Naive thymus-derived CD8-positive, alpha-beta T cell (primary cell): ENCODE measurements at regions not wholly inside any gene's neighbourhood (a gene's known extent, or its start where the extent isn't known, plus 50 kb on each side); places are given as distances from the start of the nearest gene placed in this dataset.

Source experiments
- ATAC-seq, 2 donors: fragments of 150-1000 bp; cut with Tn5 transposase in 1 of 2; sonication (Bioruptor Pico), chemical (Tn5 transposase) in 1 of 2; 1 replicate in 1 of 2; 2 replicates in 1 of 2; pipeline ENCODE4 v1.10.0; 2021; ENCODE audit warnings: mild to moderate bottlenecking in 2 of 2, moderate library complexity in 2 of 2
- POLR2A ChIA-PET: fragments of 350-600 bp; sonication (Branson Sonifier 250); formaldehyde crosslinking; loops from one replicate; lab custom pipeline; 2021; ENCODE audit warnings: antibody characterized with exemption; lab: Charles Lee
- DNase-seq, 10 donors: peaks; one replicate each; pipeline versions ENCODE4 v3.0.0 to v3.0.0-alpha.2; 2020 to 2022
- H3K27ac Mint-ChIP-seq, 10 donors: one replicate each; pipeline ENCODE4 v1.8.0; 2020 to 2022; ENCODE audit warnings: mild to moderate bottlenecking in 10 of 10, mixed read lengths in 10 of 10, moderate library complexity in 4 of 10, inconsistent platforms in 1 of 10
- H3K27me3 Mint-ChIP-seq, 5 donors: one replicate each; pipeline ENCODE4 v1.8.0; 2021 to 2022; ENCODE audit warnings: mixed read lengths in 5 of 5
- H3K36me3 Mint-ChIP-seq, 3 donors: one replicate each; pipeline ENCODE4 v1.8.0; 2020 to 2022; ENCODE audit warnings: mixed read lengths in 3 of 3, mild to moderate bottlenecking in 2 of 3, inconsistent platforms in 1 of 3
- H3K4me1 Mint-ChIP-seq, 4 donors: one replicate each; pipeline ENCODE4 v1.8.0; 2021 to 2022; ENCODE audit warnings: mixed read lengths in 4 of 4
- H3K4me3 Mint-ChIP-seq, 10 donors: one replicate each; pipeline ENCODE4 v1.8.0; 2020 to 2022; ENCODE audit warnings: mild to moderate bottlenecking in 10 of 10, mixed read lengths in 10 of 10, moderate library complexity in 6 of 10, inconsistent platforms in 1 of 10
- H3K9me3 Mint-ChIP-seq, 9 donors: one replicate each; pipeline ENCODE4 v1.8.0; 2020 to 2022; ENCODE audit warnings: mixed read lengths in 9 of 9, mild to moderate bottlenecking in 3 of 9, inconsistent platforms in 1 of 9, moderate library complexity in 1 of 9

GRCh38 chr5:142542078-142542477, 143.8 kb downstream of the FGF1 start:
- no peaks in the 10 kb centered on the region for H3K9me3 Mint-ChIP-seq
- no peak for ATAC-seq
- H3K4me3 Mint-ChIP-seq, result no peak overlapping the region
- no peak for DNase-seq
- no peak overlapping the region for H3K27ac Mint-ChIP-seq
- POLR2A ChIA-PET, result no interaction called here
- peaks cover 2 to 16% (median 13%) of the 10 kb centered on the region in 5 donors for H3K27me3 Mint-ChIP-seq
- peaks cover 0 to 3% (median 0%) of the 10 kb centered on the region in 4 donors for H3K4me1 Mint-ChIP-seq
- no peaks in the 10 kb centered on the region for H3K36me3 Mint-ChIP-seq

- ATAC-seq, result no peak
- no peak overlapping the region for H3K27ac Mint-ChIP-seq
- POLR2A ChIA-PET, result no interaction called here
- peaks cover 0 to 6% (median 0%) of the 10 kb centered on the region in 9 donors for H3K9me3 Mint-ChIP-seq
- H3K4me3 Mint-ChIP-seq, result no peak overlapping the region
- H3K36me3 Mint-ChIP-seq, result no peaks in the 10 kb centered on the region
- peaks cover 2 to 16% (median 13%) of the 10 kb centered on the region in 5 donors for H3K27me3 Mint-ChIP-seq
- peaks cover 0 to 3% (median 0%) of the 10 kb centered on the region in 4 donors for H3K4me1 Mint-ChIP-seq
- no peak for DNase-seq
These were observed 144.9 kb downstream of the FGF1 start for GRCh38 chr5:142540922-142541422.

- no peak for DNase-seq
- POLR2A ChIA-PET, result no interaction called here
- Mint-ChIP-seq H3K27ac (no peak overlapping the region), H3K4me3 (no peak overlapping the region), H3K9me3 (peaks cover 0 to 20% (median 5%) of the 10 kb centered on the region in 9 donors), H3K4me1 (no peaks in the 10 kb centered on the region), H3K27me3 (peaks cover 2 to 16% (median 8%) of the 10 kb centered on the region in 5 donors), H3K36me3 (peaks cover 0 to 8% (median 0%) of the 10 kb centered on the region in 3 donors)
- ATAC-seq, result no peak
These were observed 146.6 kb downstream of the FGF1 start for GRCh38 chr5:142539154-142539740.

GRCh38 chr5:142537938-142538337, 148.0 kb downstream of the FGF1 start:
- ATAC-seq (no peak), DNase-seq (no peak)
- Mint-ChIP-seq H3K4me3 (no peak overlapping the region), H3K27ac (no peak overlapping the region), H3K9me3 (peaks cover 0 to 23% (median 5%) of the 10 kb centered on the region in 9 donors), H3K4me1 (no peaks in the 10 kb centered on the region), H3K27me3 (peaks cover 0 to 14% (median 3%) of the 10 kb centered on the region in 5 donors), H3K36me3 (peaks cover 0 to 9% (median 0%) of the 10 kb centered on the region in 3 donors)
- POLR2A ChIA-PET, result no interaction called here

- Mint-ChIP-seq H3K27me3 (peaks cover 0 to 3% (median 0%) of the 10 kb centered on the region in 5 donors), H3K27ac (no peak overlapping the region), H3K36me3 (peaks cover 0 to 9% (median 0%) of the 10 kb centered on the region in 3 donors), H3K9me3 (peaks cover 0 to 26% (median 6%) of the 10 kb centered on the region in 9 donors), H3K4me3 (no peak overlapping the region), H3K4me1 (peaks cover 0 to 2% (median 0%) of the 10 kb centered on the region in 4 donors)
- POLR2A ChIA-PET, result no interaction called here
- DNase-seq (no peak), ATAC-seq (no peak)
These were observed 153.1 kb downstream of the FGF1 start for GRCh38 chr5:142532781-142533176.

- no peak for DNase-seq
- Mint-ChIP-seq H3K36me3 (peaks cover 0 to 9% (median 0%) of the 10 kb centered on the region in 3 donors), H3K4me3 (no peak overlapping the region), H3K4me1 (peaks cover 0 to 7% (median 0%) of the 10 kb centered on the region in 4 donors), H3K27me3 (peaks cover 0 to 3% (median 0%) of the 10 kb centered on the region in 5 donors), H3K27ac (no peak overlapping the region), H3K9me3 (peaks cover 0 to 26% (median 6%) of the 10 kb centered on the region in 9 donors)
- POLR2A ChIA-PET, result interaction anchor here (0.6 kb wide), 1 partner anchor 901 kb away, joined by 3 read pairs; no protein-coding TSS in a partner anchor
- no peak for ATAC-seq
These were observed 153.7 kb downstream of the FGF1 start for GRCh38 chr5:142531977-142532780.

GRCh38 chr5:142530904-142531303, 155.0 kb downstream of the FGF1 start:
- Mint-ChIP-seq H3K27me3 (peaks cover 0 to 3% (median 0%) of the 10 kb centered on the region in 5 donors), H3K27ac (no peak overlapping the region), H3K4me1 (peaks cover 0 to 7% (median 0%) of the 10 kb centered on the region in 4 donors), H3K9me3 (peaks cover 0 to 20% (median 6%) of the 10 kb centered on the region in 9 donors), H3K36me3 (peaks cover 0 to 9% (median 0%) of the 10 kb centered on the region in 3 donors), H3K4me3 (no peak overlapping the region)
- DNase-seq (no peak), ATAC-seq (no peak)
- POLR2A ChIA-PET, result no interaction called here

GRCh38 chr5:142529626-142530278, 156.1 kb downstream of the FGF1 start:
- DNase-seq, result no peak
- no peak overlapping the region for H3K4me3 Mint-ChIP-seq
- peaks cover 0 to 4% (median 2%) of the 10 kb centered on the region in 5 donors for H3K27me3 Mint-ChIP-seq
- H3K4me1 Mint-ChIP-seq, result peaks cover 0 to 7% (median 0%) of the 10 kb centered on the region in 4 donors
- peaks cover 0 to 11% (median under 1%) of the 10 kb centered on the region in 9 donors for H3K9me3 Mint-ChIP-seq
- no peak overlapping the region for H3K27ac Mint-ChIP-seq
- peaks cover 0 to 6% (median 0%) of the 10 kb centered on the region in 3 donors for H3K36me3 Mint-ChIP-seq
- POLR2A ChIA-PET, result no interaction called here
- ATAC-seq, result no peak

GRCh38 chr5:142527664-142528295, 158.1 kb downstream of the FGF1 start:
- peaks cover 0 to 7% (median 0%) of the 10 kb centered on the region in 4 donors for H3K4me1 Mint-ChIP-seq
- no peak overlapping the region for H3K27ac Mint-ChIP-seq
- peaks cover 0 to 2% (median 0%) of the 10 kb centered on the region in 3 donors for H3K36me3 Mint-ChIP-seq
- ATAC-seq, result no peak
- peaks cover 0 to 10% (median 3%) of the 10 kb centered on the region in 5 donors for H3K27me3 Mint-ChIP-seq
- H3K4me3 Mint-ChIP-seq, result no peak overlapping the region
- DNase-seq, result no peak
- peaks cover 0 to 2% (median 0%) of the 10 kb centered on the region in 9 donors for H3K9me3 Mint-ChIP-seq
- POLR2A ChIA-PET, result no interaction called here

- DNase-seq, result no peak
- no peaks in the 10 kb centered on the region for H3K9me3 Mint-ChIP-seq
- no peak overlapping the region for H3K4me3 Mint-ChIP-seq
- no peak for ATAC-seq
- POLR2A ChIA-PET, result interaction anchor here (0.6 kb wide), 1 partner anchor 139 kb away, joined by 3 read pairs; no protein-coding TSS in a partner anchor
- H3K4me1 Mint-ChIP-seq, result peaks cover 0 to 7% (median 0%) of the 10 kb centered on the region in 4 donors
- peaks cover 0 to 10% (median 3%) of the 10 kb centered on the region in 5 donors for H3K27me3 Mint-ChIP-seq
- H3K36me3 Mint-ChIP-seq, result peaks cover 0 to 2% (median 0%) of the 10 kb centered on the region in 3 donors
- no peak overlapping the region for H3K27ac Mint-ChIP-seq
These were observed 158.7 kb downstream of the FGF1 start for GRCh38 chr5:142527234-142527633.

GRCh38 chr5:142522983-142523382, 162.9 kb downstream of the FGF1 start:
- no peak for DNase-seq
- peaks cover 0 to 2% (median 0%) of the 10 kb centered on the region in 3 donors for H3K36me3 Mint-ChIP-seq
- POLR2A ChIA-PET, result no interaction called here

GRCh38 chr5:142521706-142522105, 164.2 kb downstream of the FGF1 start:
- Mint-ChIP-seq H3K27ac (no peak overlapping the region), H3K27me3 (peaks cover 0 to 7% (median 3%) of the 10 kb centered on the region in 5 donors), H3K9me3 (peaks cover 0 to 15% (median 5%) of the 10 kb centered on the region in 9 donors), H3K4me1 (no peaks in the 10 kb centered on the region), H3K36me3 (peaks cover 0 to 10% (median 7%) of the 10 kb centered on the region in 3 donors), H3K4me3 (no peak overlapping the region)
- POLR2A ChIA-PET, result no interaction called here
- ATAC-seq (no peak), DNase-seq (no peak)

More at GRCh38 chr5:142522983-142523382, 162.9 kb downstream of the FGF1 start:
- Mint-ChIP-seq H3K4me3 (no peak overlapping the region), H3K4me1 (peaks cover 0 to 7% (median 0%) of the 10 kb centered on the region in 4 donors), H3K27ac (no peak overlapping the region), H3K9me3 (peaks cover 0 to 2% (median 0%) of the 10 kb centered on the region in 9 donors), H3K27me3 (peaks cover 0 to 7% (median 3%) of the 10 kb centered on the region in 5 donors)
- no peak for ATAC-seq
